HG02852 (cell line): ENCODE measurements at regions not wholly inside any gene's neighbourhood (a gene's known extent, or its start where the extent isn't known, plus 50 kb on each side); places are given as distances from the start of the nearest gene placed in this dataset.

ENCODE experiments used
- ATAC-seq: cut with Tn5 transposase; IDR thresholded peaks from one replicate; pipeline ENCODE4 v1.9.1; 2021; ENCODE audit warnings: mild to moderate bottlenecking, moderate library complexity; ENCODE audit not compliant: unreplicated experiment

- ATAC-seq = no peak
These were observed 100.1 kb upstream of the ASAP2 start for GRCh38 chr2:9106338-9107167.

GRCh38 chr2:9105601-9106337 is 100.8 kb upstream of the ASAP2 start:
- no peak for ATAC-seq

- ATAC-seq = no peak
These were observed 100.3 kb upstream of the MBOAT2 start for GRCh38 chr2:9103663-9104277.

- ATAC-seq = no peak
These were observed 99.6 kb upstream of the MBOAT2 start for GRCh38 chr2:9102861-9103662.

- no peak for ATAC-seq
These were observed 98.4 kb upstream of the MBOAT2 start for GRCh38 chr2:9101763-9102425.

- peak; percentile 57 for ATAC-seq
These were observed 96.8 kb upstream of the MBOAT2 start for GRCh38 chr2:9100080-9100876.

GRCh38 chr2:9099341-9099751 is 95.9 kb upstream of the MBOAT2 start:
- ATAC-seq = peak; percentile 77

GRCh38 chr2:9097892-9098291 is 94.4 kb upstream of the MBOAT2 start:
- no peak for ATAC-seq

GRCh38 chr2:9097239-9097638 is 93.8 kb upstream of the MBOAT2 start:
- ATAC-seq = no peak

GRCh38 chr2:9096761-9097160 is 93.3 kb upstream of the MBOAT2 start:
- ATAC-seq = no peak

- no peak for ATAC-seq
These were observed 92.2 kb upstream of the MBOAT2 start for GRCh38 chr2:9095690-9096089.

GRCh38 chr2:9095226-9095625 is 91.7 kb upstream of the MBOAT2 start:
- no peak for ATAC-seq

GRCh38 chr2:9094117-9094516 is 90.6 kb upstream of the MBOAT2 start:
- no peak for ATAC-seq

- ATAC-seq = no peak
These were observed 89.8 kb upstream of the MBOAT2 start for GRCh38 chr2:9093324-9093723.

- ATAC-seq = peak; percentile 89
These were observed 89.1 kb upstream of the MBOAT2 start for GRCh38 chr2:9092383-9093282.

- no peak for ATAC-seq
These were observed 88.3 kb upstream of the MBOAT2 start for GRCh38 chr2:9091811-9092210.

GRCh38 chr2:9089831-9090230 is 86.3 kb upstream of the MBOAT2 start:
- ATAC-seq = no peak

- no peak for ATAC-seq
These were observed 83.7 kb upstream of the MBOAT2 start for GRCh38 chr2:9087121-9087681.
